ENCODE measurements at regions not wholly inside any gene's neighbourhood (a gene's known extent, or its start where the extent isn't known, plus 50 kb on each side); places are given as distances from the start of the nearest gene placed in this dataset.

- DNase-seq: peak in 1 of 2 donors; percentile 22
- Histone ChIP-seq H3K36me3 (no peaks in the 10 kb centered on the region), H3K9me3 (no peaks in the 10 kb centered on the region), H3K27ac (no peak overlapping the region), H3K4me1 (peaks cover 0 to 12% (median 4%) of the 10 kb centered on the region in 4 donors), H3K27me3 (no peaks in the 10 kb centered on the region), H3K4me3 (no peak overlapping the region)
- no peak for TF ChIP-seq EP300 (IDR thresholded peaks at IDR 0.05)
- TF ChIP-seq POLR2A (IDR thresholded peaks at IDR 0.05): no peak
- TF ChIP-seq CTCF (IDR thresholded peaks at IDR 0.05): no peak
- TF ChIP-seq POLR2AphosphoS5 (IDR thresholded peaks at IDR 0.05): no peak
- intact Hi-C loops (cut with DNase I; ENCODE audit: low total_unique reads): no loop called here
- 30 to 57% (median 43%) methylated on average over 1 of the region's 1 CpG for WGBS, 5 donors
These were observed 120.3 kb upstream of the OGFRL1 start for GRCh38 chr6:71168233-71168765.

GRCh38 chr6:71171497-71172070 is 117.0 kb upstream of the OGFRL1 start:
- intact Hi-C loops (cut with DNase I; ENCODE audit: low total_unique reads): no loop called here
- no peak overlapping the region for H3K27ac ChIP-seq
- no peaks in the 10 kb centered on the region for H3K9me3 ChIP-seq
- no peaks in the 10 kb centered on the region for H3K36me3 ChIP-seq
- no peak overlapping the region for H3K4me3 ChIP-seq
- WGBS, 5 donors: 28 to 52% (median 42%) methylated on average over 2 of the region's 2 CpGs
- no peaks in the 10 kb centered on the region for H3K27me3 ChIP-seq
- H3K4me1 ChIP-seq: peaks cover 0 to 12% (median 4%) of the 10 kb centered on the region in 4 donors
- no peak for TF ChIP-seq POLR2AphosphoS5 (IDR thresholded peaks at IDR 0.05)
- TF ChIP-seq CTCF (IDR thresholded peaks at IDR 0.05): no peak
- no peak for TF ChIP-seq POLR2A (IDR thresholded peaks at IDR 0.05)
- TF ChIP-seq EP300 (IDR thresholded peaks at IDR 0.05): no peak
- DNase-seq: peak in 1 of 2 donors; percentile 52

GRCh38 chr6:71179249-71179885 is 109.2 kb upstream of the OGFRL1 start:
- 53 to 62% (median 57%) methylated on average over 5 of the region's 5 CpGs for WGBS, 5 donors
- peaks cover 0 to 7% (median 0%) of the 10 kb centered on the region in 4 donors for H3K9me3 ChIP-seq
- no peak for TF ChIP-seq CTCF (IDR thresholded peaks at IDR 0.05)
- TF ChIP-seq POLR2A (IDR thresholded peaks at IDR 0.05): no peak
- no peak for TF ChIP-seq EP300 (IDR thresholded peaks at IDR 0.05)
- TF ChIP-seq POLR2AphosphoS5 (IDR thresholded peaks at IDR 0.05): no peak
- no peaks in the 10 kb centered on the region for H3K4me1 ChIP-seq
- intact Hi-C loops (cut with DNase I; ENCODE audit: low total_unique reads): no loop called here
- H3K27ac ChIP-seq: no peak overlapping the region
- no peaks in the 10 kb centered on the region for H3K27me3 ChIP-seq
- no peak overlapping the region for H3K4me3 ChIP-seq
- no peaks in the 10 kb centered on the region for H3K36me3 ChIP-seq
- DNase-seq: no peak

- DNase-seq: peak in 1 of 2 donors; percentile 10
- TF ChIP-seq EP300 (IDR thresholded peaks at IDR 0.05): no peak
- no peak for TF ChIP-seq POLR2A (IDR thresholded peaks at IDR 0.05)
- no peak for TF ChIP-seq POLR2AphosphoS5 (IDR thresholded peaks at IDR 0.05)
- TF ChIP-seq CTCF (IDR thresholded peaks at IDR 0.05): no peak
- Histone ChIP-seq H3K4me3 (no peak overlapping the region), H3K4me1 (no peaks in the 10 kb centered on the region), H3K36me3 (no peaks in the 10 kb centered on the region), H3K9me3 (peaks cover 0 to 7% (median 0%) of the 10 kb centered on the region in 4 donors), H3K27me3 (no peaks in the 10 kb centered on the region), H3K27ac (no peak overlapping the region)
- WGBS, 5 donors: 67 to 73% (median 69%) methylated on average over 1 of the region's 1 CpG
- intact Hi-C loops (cut with DNase I; ENCODE audit: low total_unique reads): no loop called here
These were observed 107.0 kb upstream of the OGFRL1 start for GRCh38 chr6:71181565-71181964.
